HG03280 (cell line): ENCODE measurements at regions not wholly inside any gene's neighbourhood (a gene's known extent, or its start where the extent isn't known, plus 50 kb on each side); places are given as distances from the start of the nearest gene placed in this dataset.

Source experiments
- ATAC-seq: cut with Tn5 transposase; IDR thresholded peaks from one replicate; pipeline ENCODE4 v1.9.1; 2021; ENCODE audit warnings: mild to moderate bottlenecking, moderate library complexity; ENCODE audit not compliant: unreplicated experiment

DNA sequence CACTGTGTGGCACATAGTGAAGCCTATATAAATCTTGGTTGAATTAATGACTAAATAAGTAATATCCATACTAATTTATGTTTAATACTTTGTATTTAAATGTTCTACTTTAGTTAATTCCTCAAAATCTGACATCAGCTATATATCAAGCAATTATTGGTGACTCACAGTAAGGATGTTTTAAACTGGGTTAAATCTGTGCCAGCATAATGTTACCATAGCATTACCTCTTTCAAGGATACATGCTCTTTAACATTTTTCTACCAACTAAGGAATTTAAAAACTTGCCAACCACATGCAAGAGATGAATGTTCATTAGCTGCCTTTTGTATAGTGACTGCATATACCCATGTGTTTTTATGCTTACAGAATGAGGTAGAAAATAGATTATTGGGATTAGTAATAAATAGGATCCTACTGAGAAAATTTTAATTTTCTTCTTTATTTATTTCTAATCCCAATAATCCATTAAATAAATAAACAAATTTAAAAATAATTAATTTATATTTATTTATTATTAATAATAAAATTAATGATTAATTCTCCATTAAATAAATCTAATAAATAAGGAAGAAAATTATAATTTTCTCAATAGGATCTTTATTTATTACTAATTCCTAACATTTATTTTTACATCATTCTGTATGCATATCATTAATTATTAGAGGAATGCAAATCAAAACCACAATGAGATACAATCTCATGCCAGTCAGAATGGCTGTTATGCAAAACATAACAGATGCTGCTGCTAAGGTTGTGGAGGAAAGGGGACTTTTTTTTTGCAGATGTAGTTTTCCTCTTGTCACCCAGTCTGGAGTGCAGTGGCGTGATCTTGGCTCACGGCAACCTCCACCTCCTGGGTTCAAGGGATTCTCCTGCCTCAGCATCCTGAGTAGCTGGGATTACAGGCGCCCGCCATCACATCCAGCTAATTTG, 410.7 kb upstream of the DSEL start:
- ATAC-seq: no peak

- no peak for ATAC-seq
Measured at GRCh38 chr18:67924656-67925055, 408.1 kb upstream of the DSEL start.

GRCh38 chr18:67919316-67919715, 402.8 kb upstream of the DSEL start:
- ATAC-seq: no peak

- no peak for ATAC-seq
Measured at GRCh38 chr18:67916097-67916496, 399.6 kb upstream of the DSEL start.

DNA sequence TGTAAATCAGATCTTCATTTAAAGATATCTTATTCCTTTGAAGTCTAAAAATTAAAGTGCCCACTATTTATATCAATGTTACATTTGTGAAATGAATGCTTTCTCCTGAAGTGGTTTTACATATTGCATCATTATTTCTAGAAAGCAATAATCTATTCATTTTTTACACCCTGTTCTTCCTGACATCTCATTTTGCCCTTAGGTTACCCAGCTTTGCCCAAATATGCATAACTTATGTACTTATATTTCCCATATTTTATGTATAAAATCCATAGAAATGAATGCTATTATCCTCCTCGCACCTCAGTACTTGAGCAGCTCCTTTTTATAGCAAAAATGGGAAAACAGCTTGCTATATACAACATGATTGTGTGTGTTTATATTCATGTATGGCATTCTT, 396.5 kb upstream of the DSEL start:
- ATAC-seq: no peak

- ATAC-seq: no peak
Measured at GRCh38 chr18:67901573-67901972, 385.1 kb upstream of the DSEL start.

DNA sequence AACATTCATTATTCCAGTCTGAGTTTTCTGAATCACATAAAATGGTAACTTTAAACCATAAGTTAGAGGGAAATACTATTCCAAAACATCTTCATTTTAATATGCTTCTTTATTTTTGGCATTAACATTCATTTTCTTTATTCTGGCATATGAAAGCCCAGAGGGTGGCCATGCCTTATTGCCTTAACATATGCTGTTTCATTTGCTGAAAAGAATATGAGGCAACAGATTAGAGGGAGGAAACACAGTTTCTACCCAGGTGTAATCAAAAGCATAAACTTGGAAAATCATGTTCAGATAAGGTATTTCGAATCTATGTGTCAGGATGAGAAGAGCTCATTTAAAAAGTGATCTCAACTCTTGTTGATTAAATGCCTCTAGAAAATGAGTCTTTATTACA, 379.9 kb upstream of the DSEL start:
- no peak for ATAC-seq

- ATAC-seq: no peak
Measured at GRCh38 chr18:67893916-67894315, 377.4 kb upstream of the DSEL start.

DNA sequence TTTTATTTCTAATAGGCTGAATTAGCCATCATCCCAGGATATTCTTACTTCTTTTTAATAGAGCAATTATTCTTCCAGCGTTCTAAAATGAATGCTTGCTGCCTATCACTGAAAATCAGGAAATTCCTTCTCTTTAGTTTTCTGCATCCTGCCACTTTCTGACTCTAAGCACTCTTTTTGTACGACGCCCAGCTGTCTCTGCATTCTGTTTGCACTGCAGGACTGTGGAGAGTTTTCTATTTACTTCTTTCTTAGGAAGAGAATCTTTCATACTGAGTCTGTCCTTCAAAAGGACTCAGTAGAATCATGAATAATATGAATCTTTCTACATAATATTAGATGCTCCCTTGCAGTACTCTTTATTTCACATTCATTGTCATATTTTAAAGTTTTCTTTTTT, 360.4 kb upstream of the DSEL start:
- ATAC-seq: no peak

DNA sequence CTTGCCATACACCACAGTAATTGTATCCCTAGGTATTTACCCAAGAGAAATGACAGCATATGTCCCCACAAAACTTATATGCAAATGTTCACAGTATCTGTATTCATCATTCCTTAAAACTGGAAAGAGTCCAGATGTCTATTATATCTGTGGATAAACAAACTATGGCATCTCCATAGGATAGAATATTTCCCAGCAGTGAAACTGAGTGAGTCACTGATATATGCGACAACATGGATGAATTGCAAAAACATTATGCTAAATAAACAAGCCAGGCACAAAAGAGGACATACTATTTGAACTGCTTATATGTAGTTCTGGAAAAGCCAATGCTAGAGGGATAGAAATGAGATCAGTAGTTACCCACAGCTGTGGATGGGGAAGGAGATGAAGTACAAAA, 359.4 kb upstream of the DSEL start:
- ATAC-seq: no peak

- no peak for ATAC-seq
Measured at GRCh38 chr18:67875060-67875459, 358.5 kb upstream of the DSEL start.

- ATAC-seq: no peak
Measured at GRCh38 chr18:67865400-67865799, 348.9 kb upstream of the DSEL start.

DNA sequence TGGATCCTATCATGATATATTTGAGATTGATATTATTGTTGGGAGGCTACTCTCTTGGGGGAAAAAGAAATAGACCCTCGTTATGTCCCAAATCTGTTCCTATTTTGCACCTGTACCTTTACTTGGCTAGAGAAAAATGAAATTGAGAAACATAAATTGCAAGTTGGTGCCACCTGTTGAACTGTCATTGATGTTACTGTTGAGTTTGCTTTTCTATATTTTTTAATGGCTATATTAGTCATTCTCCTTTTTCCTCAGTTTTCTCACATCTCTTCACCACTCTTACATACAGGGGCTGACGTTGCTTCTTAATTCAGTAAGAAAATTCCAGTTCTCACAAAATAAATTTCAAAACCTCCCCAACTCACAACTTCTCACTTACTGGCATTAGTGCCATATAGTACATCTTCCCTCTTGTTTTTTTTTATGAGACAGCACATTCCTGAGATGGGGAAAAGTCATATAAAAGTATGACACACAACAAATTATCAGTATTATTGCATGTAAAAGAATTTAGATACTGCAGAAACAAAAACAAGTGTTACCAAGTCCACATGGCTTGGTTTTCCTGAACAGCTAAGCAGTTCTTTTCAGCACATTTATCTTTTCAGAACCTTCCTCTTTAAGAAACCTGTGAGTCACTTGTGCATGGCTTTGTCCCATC, 348.3 kb upstream of the DSEL start:
- ATAC-seq: no peak

GRCh38 chr18:67862069-67862468, 345.5 kb upstream of the DSEL start:
- no peak for ATAC-seq

DNA sequence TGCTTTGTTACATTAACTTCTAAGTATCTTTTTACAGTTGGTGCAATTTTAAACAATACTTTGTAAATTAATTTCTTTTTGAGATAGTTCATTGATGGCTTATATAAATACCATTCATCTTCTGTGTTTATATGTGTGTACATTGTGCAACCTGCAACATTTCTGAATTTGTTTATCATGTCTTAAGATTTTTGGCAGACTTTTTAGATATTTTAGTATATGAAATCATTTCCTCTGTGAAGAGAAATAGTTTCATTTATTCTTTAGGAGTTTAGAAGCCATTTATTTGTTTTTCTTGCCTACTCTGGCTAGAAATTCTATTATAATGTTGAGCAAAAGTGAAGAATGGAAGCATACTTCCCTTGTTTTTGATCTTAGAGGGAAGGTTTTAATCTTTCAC, 337.8 kb upstream of the DSEL start:
- ATAC-seq: no peak

DNA sequence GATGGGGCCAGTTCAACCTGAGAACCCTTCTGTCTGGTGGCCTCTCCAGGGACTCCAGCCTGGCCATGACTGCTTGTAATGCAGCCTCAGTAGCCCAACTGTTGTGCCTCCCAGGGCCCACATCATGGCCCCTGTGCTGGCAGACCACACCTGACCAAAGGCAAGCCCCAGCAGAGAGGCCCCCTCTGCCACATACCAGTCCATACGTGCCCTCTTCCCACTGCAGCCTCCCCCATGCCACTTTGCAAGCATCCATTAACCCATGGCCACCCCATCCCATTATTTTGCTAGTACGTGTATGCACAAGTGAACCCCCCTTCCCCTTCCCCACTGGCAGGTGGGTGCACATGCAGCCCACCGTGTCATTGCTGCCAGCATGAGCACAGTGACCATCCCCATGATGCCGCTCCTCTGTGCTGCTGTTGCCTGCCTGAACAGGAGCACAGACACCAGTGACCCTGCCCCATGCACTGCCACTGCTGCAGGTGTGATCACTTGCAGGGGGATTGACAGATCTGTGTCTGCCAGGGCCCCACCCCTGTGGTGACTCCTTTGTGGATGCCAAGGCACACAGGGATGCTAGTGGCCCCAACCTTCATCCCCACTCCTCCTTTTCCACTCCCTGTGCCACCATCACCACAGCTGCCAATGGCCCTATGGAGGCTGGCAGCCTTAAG, 330.0 kb upstream of the DSEL start:
- ATAC-seq: no peak

- no peak for ATAC-seq
Measured at GRCh38 chr18:67845035-67845434, 328.5 kb upstream of the DSEL start.

- ATAC-seq: no peak
Measured at GRCh38 chr18:67840379-67840778, 323.9 kb upstream of the DSEL start.

GRCh38 chr18:67818432-67818831, 301.9 kb upstream of the DSEL start:
- ATAC-seq: no peak

DNA sequence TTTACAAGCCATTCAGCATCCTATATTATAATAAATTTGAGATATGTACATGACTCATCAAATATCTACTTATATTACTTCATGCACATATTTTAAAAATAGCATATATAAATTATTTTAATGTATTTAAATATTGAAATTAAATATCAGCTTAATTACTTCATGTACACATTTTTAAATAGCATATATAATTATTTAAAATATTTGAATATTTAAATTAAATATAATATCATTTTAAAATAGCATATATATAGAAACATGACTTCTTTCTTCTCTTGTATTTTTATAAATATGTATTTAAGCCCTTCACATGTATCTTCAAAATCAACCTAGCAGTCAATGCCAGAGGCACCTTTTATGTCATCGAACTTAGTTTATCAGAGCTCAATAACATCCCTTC, 298.8 kb upstream of the DSEL start:
- ATAC-seq: no peak

GRCh38 chr18:67813380-67814028, 297.0 kb upstream of the DSEL start:
- ATAC-seq: no peak
